ENCODE measurements at regions not wholly inside any gene's neighbourhood (a gene's known extent, or its start where the extent isn't known, plus 50 kb on each side); places are given as distances from the start of the nearest gene placed in this dataset.

- no peak for DNase-seq
These were observed 69.3 kb upstream of the SOX4 start for GRCh38 chr6:21524201-21524600.

- no peak for DNase-seq
These were observed 66.6 kb upstream of the SOX4 start for GRCh38 chr6:21526974-21527373.

- no peak for DNase-seq
These were observed 65.8 kb upstream of the SOX4 start for GRCh38 chr6:21527731-21528130.

DNA sequence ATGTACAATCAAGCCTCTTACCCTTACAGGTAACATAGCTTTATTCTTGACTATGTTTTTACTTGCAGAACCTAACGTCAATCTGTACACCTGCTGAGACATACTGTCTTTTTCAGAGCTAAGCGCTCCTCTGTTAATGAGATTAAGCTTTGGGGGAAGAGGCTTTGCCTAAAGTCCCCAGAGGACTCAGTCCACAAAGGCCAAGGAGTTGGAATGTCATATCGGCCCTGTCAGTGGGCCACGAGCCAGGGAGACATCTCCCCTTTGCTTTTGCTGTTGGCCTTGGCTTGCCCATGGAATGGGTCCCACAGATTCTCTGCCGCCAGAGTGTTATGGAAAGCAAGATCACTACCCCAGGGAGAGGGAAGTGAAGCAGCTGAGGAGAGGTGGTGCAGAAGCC is 64.1 kb upstream of the SOX4 start:
- DNase-seq, result no peak

GRCh38 chr6:21531393-21531792 is 62.2 kb upstream of the SOX4 start:
- no peak for DNase-seq

DNA sequence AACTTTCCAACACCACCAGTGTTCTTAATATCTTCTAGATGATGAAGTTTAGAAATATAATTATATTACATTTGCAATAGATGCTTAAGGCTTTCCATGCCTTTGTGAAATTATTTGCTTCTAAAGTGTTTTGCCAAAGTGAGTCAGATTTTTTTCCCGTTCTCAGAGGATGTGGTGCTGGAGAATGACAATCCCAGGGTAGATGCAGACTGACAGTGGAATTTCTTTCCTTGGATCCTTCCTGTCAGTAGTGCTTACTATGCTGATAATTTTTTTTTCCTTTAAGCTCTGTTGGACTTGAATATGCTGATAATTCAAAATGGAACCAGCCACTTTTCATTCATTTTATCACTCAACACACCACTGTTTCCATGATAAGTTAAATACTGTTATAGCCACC is 59.9 kb upstream of the SOX4 start:
- DNase-seq, result no peak

DNA sequence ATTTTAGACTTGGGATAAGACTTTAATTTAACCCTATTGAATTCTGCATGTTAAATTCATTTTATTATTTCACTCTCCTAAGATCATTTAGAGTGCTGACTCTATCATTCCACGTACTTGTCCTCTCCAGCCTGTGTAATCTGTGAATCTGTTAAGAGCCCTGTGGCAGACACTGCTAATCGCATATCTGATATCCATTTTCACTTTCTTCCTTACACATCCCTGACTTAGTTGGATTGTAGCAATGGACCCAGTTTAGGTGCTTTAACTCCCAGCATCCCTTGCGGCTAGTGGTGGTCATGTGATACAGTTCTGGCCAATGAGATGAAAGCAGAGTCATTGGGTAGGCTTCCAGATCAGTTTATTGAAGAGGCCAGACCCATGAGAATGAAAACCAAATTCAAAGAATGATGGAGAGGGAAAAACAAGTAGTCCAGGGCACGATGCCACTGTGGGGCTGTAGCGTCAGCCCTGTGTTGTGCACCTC is 57.2 kb upstream of the SOX4 start:
- no peak for DNase-seq

DNA sequence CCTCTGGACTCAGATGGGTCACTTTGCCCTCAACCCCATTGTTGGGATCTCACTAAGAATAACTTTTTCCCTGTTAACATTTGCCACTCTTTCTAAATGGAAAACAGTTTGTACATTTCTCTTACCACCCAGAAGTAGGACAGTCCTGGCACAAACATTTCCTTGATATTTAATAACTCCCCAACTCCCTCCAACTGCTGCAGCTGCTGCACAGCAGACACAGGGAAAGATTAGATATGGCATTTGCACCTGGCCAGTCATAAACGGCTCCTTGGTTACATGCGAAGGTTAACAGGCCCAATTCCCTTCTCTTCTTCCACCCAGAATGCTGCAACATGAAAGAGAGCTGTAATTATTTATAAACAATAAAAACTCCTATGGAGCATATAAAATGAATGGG is 55.9 kb upstream of the SOX4 start:
- DNase-seq, result no peak

DNA sequence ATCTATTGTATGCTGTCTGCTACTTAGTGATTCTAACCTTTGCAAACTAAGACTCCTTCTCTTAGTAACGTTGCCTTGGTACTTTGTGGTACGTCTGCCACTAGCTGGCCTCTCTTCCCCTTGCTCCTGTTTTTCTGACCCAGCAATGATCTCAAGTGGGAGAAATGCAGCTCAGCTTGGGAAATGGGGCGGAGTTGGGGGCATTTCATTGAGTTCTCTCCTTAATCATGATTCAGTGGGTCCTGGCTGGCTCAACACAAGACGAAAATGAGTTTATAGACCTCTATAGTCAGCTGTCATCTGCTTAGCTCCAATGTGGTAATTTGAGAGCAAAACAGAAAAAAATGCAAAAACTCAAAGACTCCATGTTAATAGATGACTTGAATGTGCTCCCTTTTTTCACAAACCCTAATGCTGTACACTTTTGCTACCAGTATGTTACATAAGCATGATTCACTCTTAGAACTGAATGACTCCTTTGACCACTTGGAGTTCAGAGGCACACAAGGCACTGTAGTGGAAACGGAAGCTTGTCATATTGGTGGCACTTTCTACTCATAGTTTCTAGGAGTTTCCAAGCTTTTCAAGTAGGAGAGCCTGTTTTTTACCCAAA is 55.3 kb upstream of the SOX4 start:
- DNase-seq, result no peak

GRCh38 chr6:21539621-21540100 is 53.9 kb upstream of the SOX4 start:
- no peak for DNase-seq
